ENCODE measurements at regions not wholly inside any gene's neighbourhood (a gene's known extent, or its start where the extent isn't known, plus 50 kb on each side); places are given as distances from the start of the nearest gene placed in this dataset.
"Not testable (repeated sequence)": the region's sequence is repeated elsewhere in the genome, so short reads cannot be mapped to it uniquely, and the experiment has no call there.

DNA sequence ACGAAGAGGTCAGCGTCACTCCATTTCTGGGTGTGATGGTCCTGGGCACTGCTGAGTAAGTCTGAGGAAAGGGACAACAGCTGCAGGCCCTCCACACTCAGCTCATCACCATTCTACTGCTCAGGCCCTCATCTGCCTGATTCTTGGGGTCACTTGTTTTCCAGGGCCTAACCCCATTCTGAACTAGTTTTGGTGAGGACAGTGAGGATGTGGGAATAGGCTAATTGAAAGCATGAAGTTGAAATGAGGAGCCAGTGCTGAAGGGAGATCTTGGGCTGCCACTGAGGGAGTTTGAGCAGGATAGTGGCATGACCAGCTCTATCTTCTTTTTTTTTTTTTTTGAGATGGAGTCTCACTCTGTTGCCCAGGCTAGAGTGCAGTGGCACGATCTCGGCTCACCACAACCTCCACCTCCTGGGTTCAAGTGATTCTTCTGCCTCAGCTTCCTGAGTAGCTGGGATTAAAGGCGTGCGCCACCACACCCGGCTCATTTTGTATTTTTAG lies 155.7 kb downstream of the VEGFA start:
- not testable (repeated sequence) for TF ChIP-seq CTCF (IDR thresholded peaks at IDR 0.05; ENCODE audit: poor library complexity); EZH2 (IDR thresholded peaks at IDR 0.05; ENCODE audit: borderline replicate concordance); EZH2phosphoT487 (IDR thresholded peaks at IDR 0.05; ENCODE audit: low read depth, severe bottlenecking, unreplicated experiment)

All from hepatocyte (in vitro differentiated cells).